GM23248 (cell line): ENCODE measurements at regions not wholly inside any gene's neighbourhood (a gene's known extent, or its start where the extent isn't known, plus 50 kb on each side); places are given as distances from the start of the nearest gene placed in this dataset.

ENCODE experiments used
- DNase-seq: peaks from one replicate; pipeline ENCODE4 v3.0.0-alpha.2; 2015
- H2AFZ ChIP-seq: fragments of 200-600 bp; sonication (generic); 2 replicates; pipeline ENCODE4 v1.6.1; 2016; ENCODE audit warnings: antibody characterized with exemption
- H3F3A ChIP-seq: fragments of 200-600 bp; sonication (generic); 2 replicates; pipeline ENCODE4 v1.6.1; 2016; ENCODE audit warnings: mild to moderate bottlenecking, antibody characterized with exemption, mixed run types; ENCODE audit not compliant: insufficient read depth
- H3K27ac ChIP-seq: fragments of 200-600 bp; sonication (generic); 2 replicates; pipeline ENCODE4 v1.5.1; 2016; ENCODE audit warnings: mild to moderate bottlenecking
- H3K27me3 ChIP-seq: fragments of 200-600 bp; sonication (generic); replicated peaks from 2 replicates; pipeline ENCODE4 v1.6.1; 2016; ENCODE audit warnings: mild to moderate bottlenecking; ENCODE audit not compliant: insufficient read depth
- H3K36me3 ChIP-seq: fragments of 200-600 bp; sonication (generic); 2 replicates; pipeline ENCODE4 v1.6.1; 2016; ENCODE audit warnings: low read depth, mild to moderate bottlenecking
- H3K4me1 ChIP-seq: fragments of 200-600 bp; sonication (generic); 2 replicates; pipeline ENCODE4 v1.6.1; 2016; ENCODE audit warnings: mild to moderate bottlenecking; ENCODE audit not compliant: insufficient read depth
- H3K4me2 ChIP-seq: fragments of 200-600 bp; sonication (generic); one replicate; pipeline ENCODE4 v1.6.1; 2016; ENCODE audit warnings: mild to moderate bottlenecking; ENCODE audit not compliant: unreplicated experiment
- H3K4me3 ChIP-seq: fragments of 200-600 bp; sonication (generic); 2 replicates; pipeline ENCODE4 v1.5.1; 2016; ENCODE audit warnings: mild to moderate bottlenecking
- H3K79me2 ChIP-seq: fragments of 200-600 bp; sonication (generic); 2 replicates; pipeline ENCODE4 v1.6.1; 2016; ENCODE audit warnings: mild to moderate bottlenecking; ENCODE audit not compliant: insufficient read depth
- H3K9ac ChIP-seq: fragments of 200-600 bp; sonication (generic); 2 replicates; pipeline ENCODE4 v1.6.1; 2016; ENCODE audit warnings: mild to moderate bottlenecking
- H3K9me2 ChIP-seq: fragments of 200-600 bp; sonication (generic); 2 replicates; pipeline ENCODE4 v1.6.1; 2016; ENCODE audit warnings: mixed run types, mild to moderate bottlenecking, moderate library complexity; ENCODE audit not compliant: insufficient read depth
- H3K9me3 ChIP-seq: fragments of 200-600 bp; sonication (generic); one replicate; pipeline ENCODE4 v1.6.1; 2017; ENCODE audit warnings: low read depth
- H4K20me1 ChIP-seq: fragments of 200-600 bp; sonication (generic); 2 replicates; pipeline ENCODE4 v1.6.0; 2016; ENCODE audit not compliant: insufficient read depth
- EZH2 ChIP-seq: fragments of 200-600 bp; sonication (generic); IDR thresholded peaks from 2 replicates; pipeline ENCODE4 v1.6.1; 2018; ENCODE audit warnings: antibody characterized with exemption, mild to moderate bottlenecking; ENCODE audit not compliant: insufficient read depth, poor library complexity, severe bottlenecking
- EZH2phosphoT487 ChIP-seq: fragments of 200-600 bp; sonication (generic); IDR thresholded peaks from 2 replicates; pipeline ENCODE4 v1.6.1; 2018; ENCODE audit warnings: antibody characterized with exemption, moderate library complexity, mild to moderate bottlenecking, low read depth; ENCODE audit not compliant: insufficient read depth
- WGBS, 2 experiments: methylation state at CpG; one replicate each; pipeline ENCODE4 v1.1.6; 2015 to 2017; ENCODE audit warnings: low lambda C conversion rate in 2 of 2, low coverage in 1 of 2; ENCODE audit errors: missing lambda C conversion rate in 2 of 2; 5-methylcytosine and 5-hydroxymethylcytosine counted together
- in situ Hi-C: fragments of 300-500 bp; cut with MboI; formaldehyde crosslinking; loops from 2 replicates; pipeline ENCODE4 v1.15.0; 2020

- WGBS, 2 experiments, result 24 to 25% methylated on average over 3 of the region's 3 CpGs
- Histone ChIP-seq H3K36me3 (no peaks in the 10 kb centered on the region), H3F3A (peaks cover 9% of the 10 kb centered on the region; the same call in 1 of the 2 replicates), H3K4me1 (peaks cover 27% of the 10 kb centered on the region), H3K27me3 (no peaks in the 10 kb centered on the region), H3K9me3 (no peaks in the 10 kb centered on the region), H3K9ac (no peak overlapping the region), H4K20me1 (no peaks in the 10 kb centered on the region), H3K79me2 (no peaks in the 10 kb centered on the region), H2AFZ (peak overlapping the region; percentile 24), H3K4me2 (no peak overlapping the region), H3K9me2 (no peaks in the 10 kb centered on the region), H3K4me3 (no peak overlapping the region), H3K27ac (no peak overlapping the region)
- DNase-seq, result peak; percentile 73
- TF ChIP-seq EZH2phosphoT487 (no peak), EZH2 (no peak)
- in situ Hi-C loops, result loop anchor here (25.0 kb wide), 1 partner anchor 620 kb away; no protein-coding TSS in a partner anchor
These were observed 317.8 kb downstream of the CENPW start for GRCh38 chr6:126657561-126658175.

DNA sequence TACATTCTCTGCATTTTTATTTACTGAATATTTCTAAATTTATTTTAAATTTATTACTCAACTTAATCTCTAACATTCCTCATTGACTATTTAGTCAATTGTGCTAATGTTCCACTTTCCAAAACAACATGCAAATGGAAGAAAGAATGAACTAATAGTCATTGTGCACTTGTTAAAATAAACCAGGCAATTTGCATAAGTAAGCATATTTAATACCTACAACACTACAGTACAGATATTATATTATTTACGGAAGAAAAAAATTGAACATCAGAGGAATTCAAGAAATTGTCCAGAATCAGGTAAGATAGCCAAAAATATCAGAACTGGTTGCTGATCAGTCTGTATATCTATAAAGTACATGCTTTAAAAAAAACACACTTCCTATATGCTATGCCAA, 320.5 kb downstream of the CENPW start:
- DNase-seq, result no peak
- in situ Hi-C loops, result loop anchor here (25.0 kb wide), 1 partner anchor 623 kb away; no protein-coding TSS in a partner anchor

DNA sequence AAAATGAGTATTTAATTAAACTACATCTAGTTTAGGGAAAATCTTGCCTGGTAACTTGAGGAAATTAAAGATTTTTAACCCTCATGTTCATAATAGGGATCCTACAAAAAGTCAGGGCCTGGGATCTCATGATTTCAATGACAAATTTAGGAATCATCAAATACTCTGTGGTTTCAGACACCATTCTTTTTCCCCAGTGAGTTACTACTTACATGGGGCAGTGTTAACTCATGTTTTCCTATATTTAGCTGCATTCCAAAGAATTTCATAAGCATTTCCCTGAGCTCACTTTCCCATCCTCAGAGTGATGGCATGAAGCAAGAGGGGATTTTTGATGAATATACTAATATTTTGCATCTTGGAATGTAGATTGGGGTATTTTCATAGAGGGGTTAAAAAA, 321.7 kb downstream of the CENPW start:
- Histone ChIP-seq H3K36me3 (no peaks in the 10 kb centered on the region), H3K9me2 (no peaks in the 10 kb centered on the region), H3K27ac (peak overlapping the region; percentile 78), H3K4me3 (no peak overlapping the region), H3K9ac (peak overlapping the region; percentile 63), H3K4me2 (peak overlapping the region; percentile 17), H3F3A (peaks cover 15% of the 10 kb centered on the region), H3K4me1 (peaks cover 53% of the 10 kb centered on the region), H3K9me3 (no peaks in the 10 kb centered on the region), H2AFZ (no peak overlapping the region), H4K20me1 (no peaks in the 10 kb centered on the region), H3K27me3 (no peaks in the 10 kb centered on the region), H3K79me2 (no peaks in the 10 kb centered on the region)
- TF ChIP-seq EZH2 (no peak), EZH2phosphoT487 (no peak)
- DNase-seq, result peak; percentile 92
- in situ Hi-C loops, result loop anchor here (25.0 kb wide), 1 partner anchor 624 kb away; no protein-coding TSS in a partner anchor

More for the DNA sequence above, 320.5 kb downstream of the CENPW start:
- Histone ChIP-seq H3K4me1 (peaks cover 50% of the 10 kb centered on the region), H3K9ac (no peak overlapping the region), H3K4me3 (no peak overlapping the region), H3K79me2 (no peaks in the 10 kb centered on the region), H3K4me2 (no peak overlapping the region), H3K9me2 (no peaks in the 10 kb centered on the region), H3F3A (peaks cover 15% of the 10 kb centered on the region), H3K36me3 (no peaks in the 10 kb centered on the region), H2AFZ (no peak overlapping the region), H3K27ac (no peak overlapping the region), H3K27me3 (no peaks in the 10 kb centered on the region), H4K20me1 (no peaks in the 10 kb centered on the region), H3K9me3 (no peaks in the 10 kb centered on the region)
- 91 to 100% methylated on average over 1 of the region's 1 CpG for WGBS, 2 experiments
- no peak for TF ChIP-seq EZH2phosphoT487
- no peak for TF ChIP-seq EZH2

GRCh38 chr6:126662966-126663365, 323.1 kb downstream of the CENPW start:
- H2AFZ ChIP-seq, result no peak overlapping the region
- H3K4me3 ChIP-seq, result no peak overlapping the region
- H3K4me2 ChIP-seq, result peak overlapping the region; percentile 17
- H3K27ac ChIP-seq, result peak overlapping the region; percentile 78
- TF ChIP-seq EZH2 (no peak), EZH2phosphoT487 (no peak)
- peak; percentile 15 for DNase-seq
- H3K36me3 ChIP-seq, result no peaks in the 10 kb centered on the region
- no peaks in the 10 kb centered on the region for H3K9me3 ChIP-seq
- no peak overlapping the region for H3K9ac ChIP-seq
- no peaks in the 10 kb centered on the region for H3K9me2 ChIP-seq
- no peaks in the 10 kb centered on the region for H3K27me3 ChIP-seq
- in situ Hi-C loops, result loop anchor here (25.0 kb wide), 1 partner anchor 626 kb away; no protein-coding TSS in a partner anchor
- H3K4me1 ChIP-seq, result peaks cover 50% of the 10 kb centered on the region
- H3K79me2 ChIP-seq, result no peaks in the 10 kb centered on the region
- no peaks in the 10 kb centered on the region for H4K20me1 ChIP-seq
- peaks cover 15% of the 10 kb centered on the region for H3F3A ChIP-seq
